ENCODE measurements at regions not wholly inside any gene's neighbourhood (a gene's known extent, or its start where the extent isn't known, plus 50 kb on each side); places are given as distances from the start of the nearest gene placed in this dataset.

DNA sequence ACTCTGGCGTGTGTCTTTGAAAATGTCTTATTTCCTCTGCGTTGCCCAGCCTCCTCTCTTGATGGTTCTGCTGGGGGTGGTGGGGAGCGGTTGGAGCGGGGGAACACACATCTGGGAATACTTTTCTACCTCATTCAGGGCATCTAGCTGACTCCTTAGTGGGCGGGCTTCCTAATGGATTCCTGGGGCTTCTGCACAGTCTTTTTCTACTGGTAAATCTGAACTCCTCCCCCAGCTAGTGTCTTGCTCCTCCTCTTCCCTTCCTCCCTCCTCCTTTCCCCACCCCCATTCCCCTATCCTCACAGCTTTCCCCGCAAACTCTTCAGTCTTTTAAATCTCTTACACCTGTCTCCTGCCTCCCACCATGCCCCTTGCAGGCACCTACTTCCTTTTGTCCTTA lies 74.4 kb downstream of the PRL start:
- peak overlapping the region; percentile 67 for H3K4me3 Mint-ChIP-seq (ENCODE audit: unreplicated experiment)
- Histone ChIP-seq H3K36me3 (ENCODE audit: insufficient read depth, low read length) (no peaks in the 10 kb centered on the region), H3K9me3 (ENCODE audit: insufficient read depth, low read depth, low read length) (no peaks in the 10 kb centered on the region), H3K79me2 (ENCODE audit: insufficient read depth, low read length) (no peaks in the 10 kb centered on the region), H3K4me1 (ENCODE audit: insufficient read depth, low read length) (peaks cover 3% of the 10 kb centered on the region), H3K9ac (ENCODE audit: low read length) (no peak overlapping the region), H3K27me3 (ENCODE audit: insufficient read depth, low read length) (no peaks in the 10 kb centered on the region), H3K4me2 (ENCODE audit: low read length) (no peak overlapping the region), H3K27ac (ENCODE audit: low read depth, low read length) (no peak overlapping the region), H3K4me3 (ENCODE audit: insufficient read depth, low read depth, low read length) (no peak overlapping the region), H2AFZ (ENCODE audit: low read depth, low read length) (no peak overlapping the region), H4K20me1 (ENCODE audit: insufficient read depth, low read length) (no peaks in the 10 kb centered on the region)
- no peak for FAIRE-seq
- H3K36me3 Mint-ChIP-seq (ENCODE audit: low read depth, unreplicated experiment), result no peaks in the 10 kb centered on the region
- no peak for DNase-seq (ENCODE audit: low read depth)
- no peak for TF ChIP-seq EZH2 (IDR thresholded peaks at IDR 0.05; ENCODE audit: insufficient read depth, low read length)
- TF ChIP-seq, protein P1, sequence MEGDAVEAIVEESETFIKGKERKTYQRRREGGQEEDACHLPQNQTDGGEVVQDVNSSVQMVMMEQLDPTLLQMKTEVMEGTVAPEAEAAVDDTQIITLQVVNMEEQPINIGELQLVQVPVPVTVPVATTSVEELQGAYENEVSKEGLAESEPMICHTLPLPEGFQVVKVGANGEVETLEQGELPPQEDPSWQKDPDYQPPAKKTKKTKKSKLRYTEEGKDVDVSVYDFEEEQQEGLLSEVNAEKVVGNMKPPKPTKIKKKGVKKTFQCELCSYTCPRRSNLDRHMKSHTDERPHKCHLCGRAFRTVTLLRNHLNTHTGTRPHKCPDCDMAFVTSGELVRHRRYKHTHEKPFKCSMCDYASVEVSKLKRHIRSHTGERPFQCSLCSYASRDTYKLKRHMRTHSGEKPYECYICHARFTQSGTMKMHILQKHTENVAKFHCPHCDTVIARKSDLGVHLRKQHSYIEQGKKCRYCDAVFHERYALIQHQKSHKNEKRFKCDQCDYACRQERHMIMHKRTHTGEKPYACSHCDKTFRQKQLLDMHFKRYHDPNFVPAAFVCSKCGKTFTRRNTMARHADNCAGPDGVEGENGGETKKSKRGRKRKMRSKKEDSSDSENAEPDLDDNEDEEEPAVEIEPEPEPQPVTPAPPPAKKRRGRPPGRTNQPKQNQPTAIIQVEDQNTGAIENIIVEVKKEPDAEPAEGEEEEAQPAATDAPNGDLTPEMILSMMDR (IDR thresholded peaks at IDR 0.05; ENCODE audit: insufficient read depth, low read depth, low read length), result no peak
- peaks cover 8% of the 10 kb centered on the region for H3K4me1 Mint-ChIP-seq (ENCODE audit: low read depth, unreplicated experiment)
- no peak overlapping the region for H3K27ac Mint-ChIP-seq (ENCODE audit: unreplicated experiment)
- H3K27me3 Mint-ChIP-seq (ENCODE audit: low read depth, unreplicated experiment), result no peaks in the 10 kb centered on the region
- no peaks in the 10 kb centered on the region for H3K9me3 Mint-ChIP-seq (ENCODE audit: unreplicated experiment)

DNA sequence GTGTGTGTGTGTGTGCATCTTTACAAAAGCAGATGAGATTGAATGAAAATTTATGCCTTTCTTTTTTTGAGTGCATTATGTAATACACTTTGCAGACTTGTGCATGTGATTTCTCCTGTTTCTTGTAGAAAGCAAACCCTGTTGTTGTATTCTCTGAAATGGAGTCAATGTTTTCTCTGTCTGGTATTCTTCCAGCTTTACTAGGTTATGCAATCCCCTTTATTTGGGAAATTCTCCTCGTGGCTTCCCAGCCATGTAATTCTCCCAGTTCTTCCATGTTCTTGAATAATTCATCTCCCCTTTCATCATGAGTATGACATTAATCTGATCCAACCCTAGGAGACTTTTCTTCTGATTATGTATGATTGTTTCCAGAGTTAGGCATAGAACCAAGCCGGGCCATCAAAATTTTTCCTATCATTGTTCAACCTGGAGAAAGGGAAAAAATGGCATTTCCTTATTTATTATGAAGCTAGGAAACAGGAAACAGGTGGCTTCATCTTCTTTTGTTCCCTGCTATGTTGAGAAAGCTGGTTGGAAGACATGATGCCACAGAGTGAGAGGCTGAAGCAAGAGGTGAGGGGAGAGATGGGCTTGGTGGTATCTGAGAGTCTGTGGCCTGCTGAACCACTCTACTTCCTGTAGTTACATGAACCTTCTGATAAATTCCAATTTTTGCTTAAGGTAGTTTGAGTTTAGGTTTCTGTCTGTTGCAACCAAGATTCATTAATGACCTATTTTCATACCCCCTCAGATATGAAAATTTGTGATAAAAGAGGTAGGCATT lies 68.8 kb downstream of the PRL start:
- no peak overlapping the region for H2AFZ ChIP-seq (ENCODE audit: low read depth, low read length)
- no peaks in the 10 kb centered on the region for H3K36me3 Mint-ChIP-seq (ENCODE audit: low read depth, unreplicated experiment)
- H3K27me3 ChIP-seq (ENCODE audit: insufficient read depth, low read length), result no peaks in the 10 kb centered on the region
- FAIRE-seq (no peak), DNase-seq (ENCODE audit: low read depth) (no peak)
- peaks cover 22% of the 10 kb centered on the region for H3K4me1 Mint-ChIP-seq (ENCODE audit: low read depth, unreplicated experiment)
- H3K36me3 ChIP-seq (ENCODE audit: insufficient read depth, low read length), result no peaks in the 10 kb centered on the region
- H3K9me3 Mint-ChIP-seq (ENCODE audit: unreplicated experiment), result no peaks in the 10 kb centered on the region
- no peak overlapping the region for H3K4me3 ChIP-seq (ENCODE audit: insufficient read depth, low read depth, low read length)
- no peak overlapping the region for H3K27ac ChIP-seq (ENCODE audit: low read depth, low read length)
- no peaks in the 10 kb centered on the region for H3K9me3 ChIP-seq (ENCODE audit: insufficient read depth, low read depth, low read length)
- no peak overlapping the region for H3K9ac ChIP-seq (ENCODE audit: low read length)
- H3K4me1 ChIP-seq (ENCODE audit: insufficient read depth, low read length), result peaks cover 8% of the 10 kb centered on the region
- H3K27me3 Mint-ChIP-seq (ENCODE audit: low read depth, unreplicated experiment), result no peaks in the 10 kb centered on the region
- no peak overlapping the region for H3K4me2 ChIP-seq (ENCODE audit: low read length)
- no peaks in the 10 kb centered on the region for H3K79me2 ChIP-seq (ENCODE audit: insufficient read depth, low read length)
- H4K20me1 ChIP-seq (ENCODE audit: insufficient read depth, low read length), result no peaks in the 10 kb centered on the region
- no peak overlapping the region for H3K4me3 Mint-ChIP-seq (ENCODE audit: unreplicated experiment)
- no peak overlapping the region for H3K27ac Mint-ChIP-seq (ENCODE audit: unreplicated experiment)
- TF ChIP-seq, protein P1 (IDR thresholded peaks at IDR 0.05; ENCODE audit: insufficient read depth, low read depth, low read length), result no peak
- no peak for TF ChIP-seq EZH2 (IDR thresholded peaks at IDR 0.05; ENCODE audit: insufficient read depth, low read length)

DNA sequence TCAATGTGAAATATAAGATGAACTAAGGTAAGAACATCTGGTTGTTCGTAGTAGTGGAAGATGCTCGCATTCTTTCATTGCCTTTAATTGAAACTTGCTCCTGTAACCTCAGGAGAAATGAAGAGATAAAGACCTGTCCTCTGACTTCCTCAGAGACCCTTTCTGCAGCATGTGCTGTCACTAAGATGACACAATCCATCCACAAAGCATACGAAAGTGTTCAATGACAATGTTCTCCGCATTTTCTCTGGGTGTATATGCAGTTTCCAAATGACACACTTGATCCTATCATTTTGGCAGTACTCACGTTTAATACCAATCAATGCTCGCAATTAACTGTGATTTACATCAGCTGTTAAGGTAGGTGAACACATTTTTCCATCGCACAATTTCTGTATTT lies 65.8 kb downstream of the PRL start:
- Histone ChIP-seq H3K36me3 (ENCODE audit: insufficient read depth, low read length) (no peaks in the 10 kb centered on the region), H3K9me3 (ENCODE audit: insufficient read depth, low read depth, low read length) (no peaks in the 10 kb centered on the region), H3K27me3 (ENCODE audit: insufficient read depth, low read length) (no peaks in the 10 kb centered on the region), H3K4me3 (ENCODE audit: insufficient read depth, low read depth, low read length) (no peak overlapping the region), H3K79me2 (ENCODE audit: insufficient read depth, low read length) (no peaks in the 10 kb centered on the region), H3K4me1 (ENCODE audit: insufficient read depth, low read length) (peaks cover 10% of the 10 kb centered on the region), H2AFZ (ENCODE audit: low read depth, low read length) (no peak overlapping the region), H3K27ac (ENCODE audit: low read depth, low read length) (no peak overlapping the region), H4K20me1 (ENCODE audit: insufficient read depth, low read length) (no peaks in the 10 kb centered on the region), H3K9ac (ENCODE audit: low read length) (no peak overlapping the region), H3K4me2 (ENCODE audit: low read length) (peak overlapping the region; percentile 17)
- TF ChIP-seq, protein P1 (IDR thresholded peaks at IDR 0.05; ENCODE audit: insufficient read depth, low read depth, low read length), result no peak
- TF ChIP-seq EZH2 (IDR thresholded peaks at IDR 0.05; ENCODE audit: insufficient read depth, low read length), result no peak
- FAIRE-seq (no peak), DNase-seq (ENCODE audit: low read depth) (no peak)
- Mint-ChIP-seq H3K4me3 (ENCODE audit: unreplicated experiment) (no peak overlapping the region), H3K4me1 (ENCODE audit: low read depth, unreplicated experiment) (peaks cover 29% of the 10 kb centered on the region), H3K27me3 (ENCODE audit: low read depth, unreplicated experiment) (no peaks in the 10 kb centered on the region), H3K27ac (ENCODE audit: unreplicated experiment) (peak overlapping the region; percentile 94), H3K9me3 (ENCODE audit: unreplicated experiment) (peaks cover 2% of the 10 kb centered on the region), H3K36me3 (ENCODE audit: low read depth, unreplicated experiment) (peaks cover 2% of the 10 kb centered on the region)
